GM12872 (cell line): ENCODE measurements at regions not wholly inside any gene's neighbourhood (a gene's known extent, or its start where the extent isn't known, plus 50 kb on each side); places are given as distances from the start of the nearest gene placed in this dataset.

Source experiments
- TF ChIP-seq, protein P1 (sequence below): IDR thresholded peaks from 3 replicates; pipeline ENCODE4 v1.5.1; 2011; ENCODE audit warnings: low read depth, mild to moderate bottlenecking, low read length, moderate library complexity; ENCODE audit not compliant: insufficient read depth

DNA sequence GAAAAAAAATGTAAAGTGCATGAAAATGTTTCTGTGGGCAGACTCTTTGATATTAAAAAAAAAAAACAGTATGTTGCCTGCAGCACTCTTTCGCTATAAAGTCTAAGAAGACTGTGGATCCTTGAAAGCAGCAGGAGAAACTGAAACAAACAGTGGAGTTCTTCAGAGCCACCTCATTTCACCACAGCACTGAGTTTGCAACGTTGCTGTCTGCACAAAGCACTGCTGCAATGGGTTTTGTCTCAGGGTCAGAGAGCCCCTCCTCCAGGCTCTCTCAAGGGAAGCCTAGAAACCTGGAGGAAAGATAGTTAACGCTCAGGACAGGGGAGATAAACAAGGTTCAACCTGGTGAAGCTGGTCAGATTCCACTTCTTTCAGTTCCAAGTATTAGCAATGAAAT, 248.7 kb downstream of the EFNB2 start:
- TF ChIP-seq, protein P1, sequence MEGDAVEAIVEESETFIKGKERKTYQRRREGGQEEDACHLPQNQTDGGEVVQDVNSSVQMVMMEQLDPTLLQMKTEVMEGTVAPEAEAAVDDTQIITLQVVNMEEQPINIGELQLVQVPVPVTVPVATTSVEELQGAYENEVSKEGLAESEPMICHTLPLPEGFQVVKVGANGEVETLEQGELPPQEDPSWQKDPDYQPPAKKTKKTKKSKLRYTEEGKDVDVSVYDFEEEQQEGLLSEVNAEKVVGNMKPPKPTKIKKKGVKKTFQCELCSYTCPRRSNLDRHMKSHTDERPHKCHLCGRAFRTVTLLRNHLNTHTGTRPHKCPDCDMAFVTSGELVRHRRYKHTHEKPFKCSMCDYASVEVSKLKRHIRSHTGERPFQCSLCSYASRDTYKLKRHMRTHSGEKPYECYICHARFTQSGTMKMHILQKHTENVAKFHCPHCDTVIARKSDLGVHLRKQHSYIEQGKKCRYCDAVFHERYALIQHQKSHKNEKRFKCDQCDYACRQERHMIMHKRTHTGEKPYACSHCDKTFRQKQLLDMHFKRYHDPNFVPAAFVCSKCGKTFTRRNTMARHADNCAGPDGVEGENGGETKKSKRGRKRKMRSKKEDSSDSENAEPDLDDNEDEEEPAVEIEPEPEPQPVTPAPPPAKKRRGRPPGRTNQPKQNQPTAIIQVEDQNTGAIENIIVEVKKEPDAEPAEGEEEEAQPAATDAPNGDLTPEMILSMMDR: no peak

DNA sequence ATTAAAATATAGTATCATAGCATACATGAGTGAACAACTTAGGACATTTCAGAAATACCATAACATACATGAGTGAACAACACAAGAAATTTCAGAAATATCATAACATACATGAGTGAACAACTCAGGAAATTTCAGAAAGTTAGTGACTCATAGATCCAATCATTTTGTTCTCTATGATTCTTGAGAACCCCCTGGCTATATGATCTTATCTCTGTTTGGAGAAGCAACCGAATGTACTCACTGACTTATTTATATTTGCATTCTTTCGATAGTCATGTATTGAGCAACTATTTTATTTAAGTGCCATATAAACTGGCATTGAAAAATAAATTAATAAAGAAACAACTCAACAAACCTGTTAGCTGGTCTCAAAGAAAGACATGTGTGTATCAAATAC, 251.1 kb downstream of the EFNB2 start:
- TF ChIP-seq, protein P1: no peak

DNA sequence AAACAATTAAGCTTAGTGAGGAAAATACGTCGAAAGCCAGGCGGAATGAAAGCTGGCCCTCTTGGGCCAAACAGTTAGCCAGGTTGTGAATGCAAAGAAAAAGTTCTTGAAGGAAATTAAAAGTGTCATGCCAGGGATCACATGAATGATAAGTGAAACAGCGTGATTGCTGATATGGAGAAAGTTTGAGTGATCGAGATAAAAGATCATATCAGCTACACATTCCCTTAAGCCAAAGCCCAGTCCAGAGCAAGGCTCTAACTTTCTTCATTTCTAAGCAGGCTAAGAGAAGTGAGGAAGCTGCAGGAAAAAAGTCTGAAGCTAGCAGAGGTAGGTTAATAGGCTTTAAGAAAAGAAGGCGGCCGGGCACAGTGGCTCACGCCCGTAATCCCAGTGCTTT, 254.0 kb downstream of the EFNB2 start:
- TF ChIP-seq, protein P1: no peak

DNA sequence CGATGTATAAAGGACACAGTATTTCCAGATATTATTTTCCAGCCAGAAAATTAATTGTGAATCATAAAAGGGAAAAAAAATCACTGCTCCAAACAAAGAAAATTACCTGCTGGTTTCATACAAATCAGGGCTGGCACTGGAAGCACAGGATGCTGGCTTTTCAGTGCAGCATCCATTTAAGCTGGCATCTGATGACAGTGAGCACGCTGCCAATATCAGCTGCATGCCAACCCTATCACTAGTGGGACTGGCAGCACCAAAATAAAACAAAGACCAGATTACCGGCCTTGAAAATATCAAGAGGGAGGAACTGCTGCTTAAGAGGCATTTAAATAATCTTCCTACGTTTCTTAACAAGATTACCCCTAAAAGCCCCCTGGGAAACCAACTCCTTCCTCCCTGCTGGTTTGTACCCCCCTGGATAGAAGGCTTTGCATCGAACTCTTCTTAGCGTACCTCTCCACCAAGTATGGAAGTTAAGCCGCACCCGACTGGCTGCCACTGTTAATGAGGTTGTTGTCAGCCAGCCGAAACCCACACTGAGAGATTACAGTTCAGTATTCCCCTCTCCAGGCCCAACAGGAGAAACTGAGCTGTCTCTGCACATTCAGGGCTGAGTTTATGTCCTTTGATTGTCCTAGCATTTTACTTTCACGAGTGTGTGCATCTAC, 257.8 kb downstream of the EFNB2 start:
- TF ChIP-seq, protein P1: no peak

DNA sequence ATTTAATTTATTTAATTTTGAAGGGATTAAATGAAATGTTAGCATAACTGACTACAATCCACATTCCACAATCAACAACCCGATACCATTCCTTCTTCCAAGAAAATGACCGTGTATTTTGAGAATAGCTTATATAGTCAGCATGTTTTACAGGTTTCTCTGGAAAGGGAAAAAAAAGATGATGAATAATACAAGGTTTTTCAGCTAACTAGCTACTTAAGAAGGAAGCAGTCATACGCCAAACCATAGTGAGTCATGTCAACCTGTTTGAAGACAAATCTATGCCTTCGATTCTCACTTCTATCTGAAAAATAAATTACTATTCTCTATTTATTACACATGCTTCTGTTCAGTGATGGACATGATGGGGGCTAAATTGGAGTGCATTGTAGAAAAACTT, 258.6 kb downstream of the EFNB2 start:
- TF ChIP-seq, protein P1: no peak

DNA sequence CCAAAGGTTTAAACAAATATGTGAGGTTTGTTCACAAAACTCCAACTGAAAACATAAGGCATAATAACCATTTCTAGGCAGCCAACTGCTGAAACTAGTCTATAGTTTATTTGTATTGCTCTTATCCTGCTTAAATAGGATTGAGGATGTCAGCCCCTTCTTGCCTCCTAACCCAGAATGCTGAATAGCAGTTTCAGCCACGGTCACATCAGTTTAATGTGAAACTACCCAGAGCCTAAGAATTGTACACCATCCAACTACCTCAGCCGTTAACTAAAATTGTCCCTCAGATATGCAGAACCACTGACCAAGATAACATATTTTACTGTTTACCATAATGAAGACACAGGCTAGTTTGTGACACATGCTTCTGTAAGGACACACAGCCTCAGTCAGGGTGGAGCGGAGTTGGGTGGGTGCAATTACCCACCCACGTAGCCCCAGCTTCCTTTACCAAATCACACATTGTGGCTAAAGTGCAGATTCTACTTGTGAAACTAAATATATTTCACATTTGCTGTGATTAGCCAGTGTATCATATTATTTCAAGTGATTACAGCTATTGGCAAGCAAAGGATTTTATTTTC, 259.9 kb downstream of the EFNB2 start:
- TF ChIP-seq, protein P1: no peak

DNA sequence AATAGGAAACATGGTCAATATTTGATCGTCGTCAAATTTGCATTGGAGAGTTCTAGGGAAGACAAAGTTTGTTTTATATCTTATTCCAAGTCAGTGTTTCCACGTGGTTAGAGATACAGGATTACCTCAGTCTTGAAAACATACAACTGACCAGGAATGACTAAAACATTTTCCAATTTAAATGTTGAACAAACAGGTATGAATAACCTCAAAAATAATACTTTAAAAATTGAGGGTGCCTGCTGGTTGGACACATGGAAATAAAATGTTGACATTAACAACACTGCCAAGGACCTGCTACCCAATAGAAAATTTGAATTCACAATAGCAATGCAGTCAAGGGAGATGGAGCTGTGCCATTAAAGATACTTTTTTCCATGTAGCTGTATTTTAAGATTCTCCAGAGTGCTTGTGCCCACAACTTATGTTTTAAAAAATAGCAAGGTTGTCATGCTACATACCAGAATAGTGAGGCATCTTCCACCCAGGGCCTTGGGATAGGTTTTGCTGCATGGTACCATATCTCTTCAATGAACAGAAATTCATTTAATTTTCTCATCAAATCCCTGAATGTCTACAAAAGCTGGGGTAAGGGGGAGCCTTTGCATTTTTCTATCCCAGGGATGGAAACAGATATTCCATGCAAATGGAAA, 260.8 kb downstream of the EFNB2 start:
- TF ChIP-seq, protein P1: no peak
